ENCODE measurements at regions not wholly inside any gene's neighbourhood (a gene's known extent, or its start where the extent isn't known, plus 50 kb on each side); places are given as distances from the start of the nearest gene placed in this dataset.

DNA sequence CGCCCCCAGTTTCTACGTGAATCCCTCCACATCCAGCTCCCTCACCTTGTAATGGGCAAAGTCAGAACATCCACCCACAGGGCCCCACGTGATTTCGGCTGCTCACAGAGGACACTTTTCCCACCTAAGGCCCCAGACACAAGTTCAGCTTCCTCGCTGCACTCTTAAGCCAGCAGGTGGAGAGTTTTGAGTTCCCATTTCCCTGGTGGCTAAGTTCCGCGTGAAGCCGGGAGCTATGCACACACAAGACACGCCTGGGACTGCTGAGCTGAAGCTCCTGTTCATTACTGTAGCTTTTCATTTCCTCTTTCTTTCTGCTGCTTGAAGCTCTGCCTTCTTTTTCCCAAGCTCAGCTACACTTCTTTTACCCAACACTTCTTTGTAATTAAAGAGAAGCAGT lies 273.8 kb downstream of the NPIPA8 start:
- TF ChIP-seq POLR2A (IDR thresholded peaks at IDR 0.05) = no peak
- TF ChIP-seq, protein P1, sequence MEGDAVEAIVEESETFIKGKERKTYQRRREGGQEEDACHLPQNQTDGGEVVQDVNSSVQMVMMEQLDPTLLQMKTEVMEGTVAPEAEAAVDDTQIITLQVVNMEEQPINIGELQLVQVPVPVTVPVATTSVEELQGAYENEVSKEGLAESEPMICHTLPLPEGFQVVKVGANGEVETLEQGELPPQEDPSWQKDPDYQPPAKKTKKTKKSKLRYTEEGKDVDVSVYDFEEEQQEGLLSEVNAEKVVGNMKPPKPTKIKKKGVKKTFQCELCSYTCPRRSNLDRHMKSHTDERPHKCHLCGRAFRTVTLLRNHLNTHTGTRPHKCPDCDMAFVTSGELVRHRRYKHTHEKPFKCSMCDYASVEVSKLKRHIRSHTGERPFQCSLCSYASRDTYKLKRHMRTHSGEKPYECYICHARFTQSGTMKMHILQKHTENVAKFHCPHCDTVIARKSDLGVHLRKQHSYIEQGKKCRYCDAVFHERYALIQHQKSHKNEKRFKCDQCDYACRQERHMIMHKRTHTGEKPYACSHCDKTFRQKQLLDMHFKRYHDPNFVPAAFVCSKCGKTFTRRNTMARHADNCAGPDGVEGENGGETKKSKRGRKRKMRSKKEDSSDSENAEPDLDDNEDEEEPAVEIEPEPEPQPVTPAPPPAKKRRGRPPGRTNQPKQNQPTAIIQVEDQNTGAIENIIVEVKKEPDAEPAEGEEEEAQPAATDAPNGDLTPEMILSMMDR (IDR thresholded peaks at IDR 0.05) = no peak

All from ovary (tissue), 3 donors.